Loucy (cell line): ENCODE measurements at regions not wholly inside any gene's neighbourhood (a gene's known extent, or its start where the extent isn't known, plus 50 kb on each side); places are given as distances from the start of the nearest gene placed in this dataset.

Experiments used
- H2AFZ ChIP-seq: fragments of 200-600 bp; sonication (generic); 2 replicates; pipeline ENCODE4 v1.6.0; 2016; ENCODE audit warnings: antibody characterized with exemption, mild to moderate bottlenecking, low read length, moderate library complexity
- H3F3A ChIP-seq: fragments of 200-600 bp; 2 replicates; pipeline ENCODE4 v1.6.0; 2016; ENCODE audit warnings: antibody characterized with exemption, low read depth, mild to moderate bottlenecking
- H3K27me3 ChIP-seq: fragments of 200-600 bp; sonication (generic); 2 replicates; pipeline ENCODE4 v1.6.1; 2014; ENCODE audit warnings: low read length, mild to moderate bottlenecking; ENCODE audit not compliant: insufficient read depth, poor library complexity, severe bottlenecking
- H3K36me3 ChIP-seq: fragments of 200-600 bp; sonication (generic); 2 replicates; pipeline ENCODE4 v1.6.1; 2016; ENCODE audit warnings: low read length; ENCODE audit not compliant: insufficient read depth
- H3K4me1 ChIP-seq: fragments of 200-600 bp; sonication (generic); 2 replicates; pipeline ENCODE4 v1.5.1; 2014; ENCODE audit warnings: low read length, mild to moderate bottlenecking; ENCODE audit not compliant: insufficient read depth, poor library complexity, severe bottlenecking
- H3K4me2 ChIP-seq: fragments of 200-600 bp; sonication (generic); 2 replicates; pipeline ENCODE4 v1.6.0; 2014; ENCODE audit warnings: antibody characterized with exemption, low read length, low read depth, mild to moderate bottlenecking; ENCODE audit not compliant: poor library complexity, severe bottlenecking
- H3K4me3 ChIP-seq: fragments of 200-600 bp; sonication (generic); 2 replicates; pipeline ENCODE4 v1.5.1; 2014; ENCODE audit warnings: low read length, mild to moderate bottlenecking, mixed read lengths; ENCODE audit not compliant: poor library complexity, severe bottlenecking
- H3K79me2 ChIP-seq: fragments of 200-600 bp; sonication (generic); 2 replicates; pipeline ENCODE4 v1.6.1; 2014; ENCODE audit warnings: low read length; ENCODE audit not compliant: insufficient read depth
- H3K9ac ChIP-seq: fragments of 200-600 bp; sonication (generic); 2 replicates; pipeline ENCODE4 v1.6.0; 2014; ENCODE audit warnings: mild to moderate bottlenecking, low read depth, low read length, moderate library complexity; ENCODE audit not compliant: poor library complexity, severe bottlenecking
- H3K9me2 ChIP-seq: fragments of 200-600 bp; sonication (generic); replicated peaks from 2 replicates; pipeline ENCODE4 v1.6.1; 2016; ENCODE audit warnings: low read depth, low read length, mixed read lengths
- H3K9me3 ChIP-seq: fragments of 200-600 bp; sonication (generic); 2 replicates; pipeline ENCODE4 v1.6.1; 2014; ENCODE audit warnings: mild to moderate bottlenecking, antibody characterized with exemption, low read length, low read depth; ENCODE audit not compliant: insufficient read depth
- H4K20me1 ChIP-seq: fragments of 200-600 bp; sonication (generic); 2 replicates; pipeline ENCODE4 v1.6.0; 2014; ENCODE audit warnings: antibody characterized with exemption, low read length, mild to moderate bottlenecking; ENCODE audit not compliant: insufficient read depth, poor library complexity, severe bottlenecking
- CTCF ChIP-seq: fragments of 200-600 bp; sonication (generic); conservative IDR thresholded peaks from 2 replicates; pipeline ENCODE4 v1.5.1; 2014; ENCODE audit warnings: mild to moderate bottlenecking, antibody characterized with exemption, low read length
- EZH2phosphoT487 ChIP-seq: fragments of 200-600 bp; IDR thresholded peaks from 2 replicates; pipeline ENCODE4 v1.6.1; 2018; ENCODE audit warnings: antibody characterized with exemption, mild to moderate bottlenecking, moderate library complexity, borderline replicate concordance

- no peaks in the 10 kb centered on the region for H4K20me1 ChIP-seq
- H3K9ac ChIP-seq, result no peak overlapping the region
- no peak overlapping the region for H3K4me2 ChIP-seq
- no peaks in the 10 kb centered on the region for H3F3A ChIP-seq
- peaks cover 7% of the 10 kb centered on the region for H3K4me1 ChIP-seq
- no peak for TF ChIP-seq CTCF
- TF ChIP-seq EZH2phosphoT487, result no peak
- H3K9me2 ChIP-seq, result no peaks in the 10 kb centered on the region
- H3K4me3 ChIP-seq, result no peak overlapping the region
- H3K9me3 ChIP-seq, result no peaks in the 10 kb centered on the region
- H3K36me3 ChIP-seq, result no peaks in the 10 kb centered on the region
- no peaks in the 10 kb centered on the region for H3K27me3 ChIP-seq
- no peaks in the 10 kb centered on the region for H3K79me2 ChIP-seq
- H2AFZ ChIP-seq, result no peak overlapping the region
Measured at GRCh38 chr2:20557226-20557625, 93.7 kb downstream of the HS1BP3 start.

GRCh38 chr2:20557635-20558034 is 93.3 kb downstream of the HS1BP3 start:
- TF ChIP-seq EZH2phosphoT487 (no peak), CTCF (no peak)
- Histone ChIP-seq H3K9me3 (no peaks in the 10 kb centered on the region), H3K4me3 (no peak overlapping the region), H2AFZ (no peak overlapping the region), H3K27me3 (no peaks in the 10 kb centered on the region), H3K36me3 (no peaks in the 10 kb centered on the region), H3K9me2 (no peaks in the 10 kb centered on the region), H3F3A (no peaks in the 10 kb centered on the region), H4K20me1 (no peaks in the 10 kb centered on the region), H3K4me1 (peaks cover 6% of the 10 kb centered on the region), H3K79me2 (no peaks in the 10 kb centered on the region), H3K4me2 (no peak overlapping the region), H3K9ac (no peak overlapping the region)

GRCh38 chr2:20558391-20559150 is 92.3 kb downstream of the HS1BP3 start:
- no peaks in the 10 kb centered on the region for H3F3A ChIP-seq
- no peaks in the 10 kb centered on the region for H4K20me1 ChIP-seq
- H3K4me3 ChIP-seq, result no peak overlapping the region
- no peak overlapping the region for H2AFZ ChIP-seq
- H3K4me2 ChIP-seq, result no peak overlapping the region
- H3K9ac ChIP-seq, result no peak overlapping the region
- TF ChIP-seq CTCF, result no peak
- TF ChIP-seq EZH2phosphoT487, result no peak
- no peaks in the 10 kb centered on the region for H3K36me3 ChIP-seq
- no peaks in the 10 kb centered on the region for H3K9me2 ChIP-seq
- H3K4me1 ChIP-seq, result peaks cover 6% of the 10 kb centered on the region
- no peaks in the 10 kb centered on the region for H3K27me3 ChIP-seq
- no peaks in the 10 kb centered on the region for H3K79me2 ChIP-seq
- no peaks in the 10 kb centered on the region for H3K9me3 ChIP-seq
